ENCODE measurements at regions not wholly inside any gene's neighbourhood (a gene's known extent, or its start where the extent isn't known, plus 50 kb on each side); places are given as distances from the start of the nearest gene placed in this dataset.

- Histone ChIP-seq H3K27ac (ENCODE audit: low read depth) (no peak overlapping the region), H3K36me3 (ENCODE audit: insufficient read depth) (no peaks in the 10 kb centered on the region), H3K4me3 (ENCODE audit: low read depth, low read length) (no peak overlapping the region), H3K4me1 (ENCODE audit: insufficient read depth) (no peaks in the 10 kb centered on the region)
- WGBS: 13% methylated on average over 3 of the region's 3 CpGs
- no peak for DNase-seq (ENCODE audit: extremely low spot score)
Observed at GRCh38 chr14:26113911-26114640, 483.8 kb downstream of the NOVA1 start.

GRCh38 chr14:26104717-26105116, 493.1 kb downstream of the NOVA1 start:
- 89% methylated on average over 2 of the region's 2 CpGs for WGBS
- H3K27ac ChIP-seq (ENCODE audit: low read depth): no peak overlapping the region
- H3K4me3 ChIP-seq (ENCODE audit: low read depth, low read length): no peak overlapping the region

GRCh38 chr14:26097852-26098251, 500.0 kb downstream of the NOVA1 start:
- no peaks in the 10 kb centered on the region for H3K4me1 ChIP-seq (ENCODE audit: insufficient read depth)
- no peak overlapping the region for H3K4me3 ChIP-seq (ENCODE audit: low read depth, low read length)
- H3K27ac ChIP-seq (ENCODE audit: low read depth): no peak overlapping the region
- no peak for DNase-seq (ENCODE audit: extremely low spot score)
- WGBS: 72% methylated on average over 4 of the region's 4 CpGs
- H3K36me3 ChIP-seq (ENCODE audit: insufficient read depth): no peaks in the 10 kb centered on the region

More at GRCh38 chr14:26104717-26105116, 493.1 kb downstream of the NOVA1 start:
- Histone ChIP-seq H3K4me1 (ENCODE audit: insufficient read depth) (no peaks in the 10 kb centered on the region), H3K36me3 (ENCODE audit: insufficient read depth) (no peaks in the 10 kb centered on the region)
- DNase-seq (ENCODE audit: extremely low spot score): no peak

- Histone ChIP-seq H3K36me3 (ENCODE audit: insufficient read depth) (no peaks in the 10 kb centered on the region), H3K4me3 (ENCODE audit: low read depth, low read length) (no peak overlapping the region), H3K27ac (ENCODE audit: low read depth) (no peak overlapping the region), H3K4me1 (ENCODE audit: insufficient read depth) (no peaks in the 10 kb centered on the region)
- no peak for DNase-seq (ENCODE audit: extremely low spot score)
- 23% methylated on average over 2 of the region's 2 CpGs for WGBS
Observed at GRCh38 chr14:26088275-26088674, 509.6 kb downstream of the NOVA1 start.

GRCh38 chr14:26081043-26081442, 516.8 kb downstream of the NOVA1 start:
- Histone ChIP-seq H3K27ac (ENCODE audit: low read depth) (no peak overlapping the region), H3K36me3 (ENCODE audit: insufficient read depth) (no peaks in the 10 kb centered on the region)
- WGBS: 91% methylated on average over 10 of the region's 10 CpGs

GRCh38 chr14:26078561-26078960, 519.3 kb downstream of the NOVA1 start:
- Histone ChIP-seq H3K36me3 (ENCODE audit: insufficient read depth) (no peaks in the 10 kb centered on the region), H3K4me1 (ENCODE audit: insufficient read depth) (no peaks in the 10 kb centered on the region), H3K4me3 (ENCODE audit: low read depth, low read length) (no peak overlapping the region), H3K27ac (ENCODE audit: low read depth) (no peak overlapping the region)
- 48% methylated on average over 2 of the region's 2 CpGs for WGBS
- no peak for DNase-seq (ENCODE audit: extremely low spot score)

More at GRCh38 chr14:26081043-26081442, 516.8 kb downstream of the NOVA1 start:
- DNase-seq (ENCODE audit: extremely low spot score): no peak
- no peak overlapping the region for H3K4me3 ChIP-seq (ENCODE audit: low read depth, low read length)
- H3K4me1 ChIP-seq (ENCODE audit: insufficient read depth): no peaks in the 10 kb centered on the region

- Histone ChIP-seq H3K4me3 (ENCODE audit: low read depth, low read length) (no peak overlapping the region), H3K27ac (ENCODE audit: low read depth) (no peak overlapping the region), H3K4me1 (ENCODE audit: insufficient read depth) (no peaks in the 10 kb centered on the region), H3K36me3 (ENCODE audit: insufficient read depth) (no peaks in the 10 kb centered on the region)
- no peak for DNase-seq (ENCODE audit: extremely low spot score)
- 95% methylated on average over 2 of the region's 2 CpGs for WGBS
Observed at GRCh38 chr14:26074892-26075291, 522.9 kb downstream of the NOVA1 start.

GRCh38 chr14:26070443-26070842, 527.4 kb downstream of the NOVA1 start:
- H3K36me3 ChIP-seq (ENCODE audit: insufficient read depth): no peaks in the 10 kb centered on the region
- no peak overlapping the region for H3K4me3 ChIP-seq (ENCODE audit: low read depth, low read length)
- WGBS: 73% methylated on average over 3 of the region's 3 CpGs
- H3K27ac ChIP-seq (ENCODE audit: low read depth): no peak overlapping the region
- no peak for DNase-seq (ENCODE audit: extremely low spot score)
- H3K4me1 ChIP-seq (ENCODE audit: insufficient read depth): no peaks in the 10 kb centered on the region

GRCh38 chr14:26067786-26068459, 529.9 kb downstream of the NOVA1 start:
- no peaks in the 10 kb centered on the region for H3K4me1 ChIP-seq (ENCODE audit: insufficient read depth)
- DNase-seq (ENCODE audit: extremely low spot score): no peak
- WGBS: 77% methylated on average over 3 of the region's 3 CpGs
- H3K4me3 ChIP-seq (ENCODE audit: low read depth, low read length): no peak overlapping the region
- no peak overlapping the region for H3K27ac ChIP-seq (ENCODE audit: low read depth)
- H3K36me3 ChIP-seq (ENCODE audit: insufficient read depth): no peaks in the 10 kb centered on the region

- WGBS: 93% methylated on average over 2 of the region's 2 CpGs
- Histone ChIP-seq H3K27ac (ENCODE audit: low read depth) (no peak overlapping the region), H3K4me1 (ENCODE audit: insufficient read depth) (no peaks in the 10 kb centered on the region), H3K4me3 (ENCODE audit: low read depth, low read length) (no peak overlapping the region), H3K36me3 (ENCODE audit: insufficient read depth) (no peaks in the 10 kb centered on the region)
- no peak for DNase-seq (ENCODE audit: extremely low spot score)
Observed at GRCh38 chr14:26067341-26067740, 530.5 kb downstream of the NOVA1 start.

GRCh38 chr14:26056036-26056616, 541.7 kb downstream of the NOVA1 start:
- H3K4me3 ChIP-seq (ENCODE audit: low read depth, low read length): no peak overlapping the region
- no peak for DNase-seq (ENCODE audit: extremely low spot score)
- H3K36me3 ChIP-seq (ENCODE audit: insufficient read depth): no peaks in the 10 kb centered on the region
- H3K27ac ChIP-seq (ENCODE audit: low read depth): no peak overlapping the region
- no peaks in the 10 kb centered on the region for H3K4me1 ChIP-seq (ENCODE audit: insufficient read depth)
- 70% methylated on average over 6 of the region's 6 CpGs for WGBS

- no peak overlapping the region for H3K27ac ChIP-seq (ENCODE audit: low read depth)
- H3K4me1 ChIP-seq (ENCODE audit: insufficient read depth): no peaks in the 10 kb centered on the region
Observed at GRCh38 chr14:26032348-26032747, 565.5 kb downstream of the NOVA1 start.

GRCh38 chr14:26026384-26026783, 571.4 kb downstream of the NOVA1 start:
- H3K36me3 ChIP-seq (ENCODE audit: insufficient read depth): no peaks in the 10 kb centered on the region

More at GRCh38 chr14:26032348-26032747, 565.5 kb downstream of the NOVA1 start:
- Histone ChIP-seq H3K36me3 (ENCODE audit: insufficient read depth) (no peaks in the 10 kb centered on the region), H3K4me3 (ENCODE audit: low read depth, low read length) (no peak overlapping the region)
- no peak for DNase-seq (ENCODE audit: extremely low spot score)

GRCh38 chr14:26023967-26024366, 573.9 kb downstream of the NOVA1 start:
- Histone ChIP-seq H3K27ac (ENCODE audit: low read depth) (no peak overlapping the region), H3K4me3 (ENCODE audit: low read depth, low read length) (no peak overlapping the region), H3K4me1 (ENCODE audit: insufficient read depth) (no peaks in the 10 kb centered on the region), H3K36me3 (ENCODE audit: insufficient read depth) (no peaks in the 10 kb centered on the region)
- DNase-seq (ENCODE audit: extremely low spot score): no peak
- 84% methylated on average over 4 of the region's 4 CpGs for WGBS

More at GRCh38 chr14:26026384-26026783, 571.4 kb downstream of the NOVA1 start:
- Histone ChIP-seq H3K4me1 (ENCODE audit: insufficient read depth) (no peaks in the 10 kb centered on the region), H3K4me3 (ENCODE audit: low read depth, low read length) (no peak overlapping the region), H3K27ac (ENCODE audit: low read depth) (no peak overlapping the region)
- 87% methylated on average over 3 of the region's 3 CpGs for WGBS
- no peak for DNase-seq (ENCODE audit: extremely low spot score)
